ENCODE measurements at regions not wholly inside any gene's neighbourhood (a gene's known extent, or its start where the extent isn't known, plus 50 kb on each side); places are given as distances from the start of the nearest gene placed in this dataset.

DNA sequence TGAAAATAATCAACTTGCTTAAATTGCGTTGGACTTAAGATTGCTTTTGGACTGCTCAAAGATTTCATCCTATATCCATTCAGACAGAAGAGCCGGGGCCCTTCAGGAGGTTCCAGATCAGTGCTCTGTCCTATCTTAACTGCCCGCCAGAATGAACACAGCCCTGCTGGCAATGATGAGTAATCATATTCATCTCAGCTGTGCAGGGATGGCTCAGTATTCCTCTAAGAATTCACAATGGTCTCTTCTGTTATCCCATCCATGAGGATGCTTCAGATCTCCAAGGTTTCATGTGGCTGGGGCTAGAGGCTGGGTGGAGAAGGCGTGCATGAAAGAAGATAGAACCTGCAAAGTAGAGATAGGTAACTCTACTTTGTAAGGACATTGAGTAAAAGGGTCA lies 80.0 kb upstream of the NPVF start (continued):
- TF ChIP-seq RAD21 (IDR thresholded peaks at IDR 0.05; ENCODE audit: low read depth) = no peak

DNA sequence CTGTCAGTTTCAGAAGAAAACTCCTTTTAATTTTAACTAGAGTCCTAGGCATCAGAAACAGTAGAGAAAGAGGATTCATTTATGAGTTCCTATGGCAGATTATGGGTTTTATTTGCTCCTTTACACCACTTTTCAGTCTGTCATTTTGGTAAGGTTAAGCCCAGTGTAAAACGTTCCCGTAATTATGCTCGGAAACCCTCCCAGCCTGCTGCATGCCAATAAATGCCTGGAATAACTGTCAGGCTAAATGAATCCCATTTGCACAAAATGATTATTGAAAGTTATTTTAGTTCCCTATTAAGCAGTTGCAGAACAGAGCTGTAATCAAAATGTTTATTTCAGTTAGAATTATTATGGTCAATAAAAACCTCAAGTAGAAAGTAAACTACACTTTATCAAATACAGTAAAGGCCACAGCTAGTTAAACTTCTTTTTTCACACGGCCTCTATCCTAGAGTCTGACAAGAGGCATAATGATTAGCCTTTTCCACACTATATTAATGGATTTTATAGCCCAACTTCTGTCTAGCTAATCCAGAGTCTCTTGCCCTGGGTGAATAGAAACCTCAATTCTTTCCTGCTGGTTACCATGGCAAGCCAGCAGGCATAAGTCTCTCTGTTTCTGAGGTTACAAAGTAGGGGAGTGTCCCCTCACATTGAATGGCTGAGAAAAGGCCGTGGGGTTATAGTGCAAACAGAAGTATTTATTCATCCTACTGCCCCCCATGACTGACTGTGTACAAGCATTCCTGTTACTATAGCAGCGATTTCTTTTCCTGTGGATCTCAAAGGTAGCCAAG lies 80.8 kb upstream of the NPVF start:
- TF ChIP-seq EGR1 (IDR thresholded peaks at IDR 0.05; ENCODE audit: low read depth) (no peak), TCF7L2 (IDR thresholded peaks at IDR 0.05; ENCODE audit: borderline replicate concordance, extremely low read depth, insufficient read depth, insufficient read length) (no peak), ELF1 (IDR thresholded peaks at IDR 0.05; ENCODE audit: borderline replicate concordance, low read depth) (no peak), POLR2A (IDR thresholded peaks at IDR 0.05; ENCODE audit: borderline replicate concordance, extremely low read depth, insufficient read depth, insufficient read length) (no peak), RAD21 (IDR thresholded peaks at IDR 0.05; ENCODE audit: low read depth) (no peak), ZNF274 (IDR thresholded peaks at IDR 0.05; ENCODE audit: low read depth, low read length) (no peak), ZFX (IDR thresholded peaks at IDR 0.05) (no peak), POLR2AphosphoS5 (IDR thresholded peaks at IDR 0.05; ENCODE audit: low read depth, low read length) (no peak), JUND (IDR thresholded peaks at IDR 0.05) (no peak), SP1 (IDR thresholded peaks at IDR 0.05; ENCODE audit: low read depth) (no peak), SRF (IDR thresholded peaks at IDR 0.05; ENCODE audit: low read depth) (no peak)
- TF ChIP-seq, protein P1, sequence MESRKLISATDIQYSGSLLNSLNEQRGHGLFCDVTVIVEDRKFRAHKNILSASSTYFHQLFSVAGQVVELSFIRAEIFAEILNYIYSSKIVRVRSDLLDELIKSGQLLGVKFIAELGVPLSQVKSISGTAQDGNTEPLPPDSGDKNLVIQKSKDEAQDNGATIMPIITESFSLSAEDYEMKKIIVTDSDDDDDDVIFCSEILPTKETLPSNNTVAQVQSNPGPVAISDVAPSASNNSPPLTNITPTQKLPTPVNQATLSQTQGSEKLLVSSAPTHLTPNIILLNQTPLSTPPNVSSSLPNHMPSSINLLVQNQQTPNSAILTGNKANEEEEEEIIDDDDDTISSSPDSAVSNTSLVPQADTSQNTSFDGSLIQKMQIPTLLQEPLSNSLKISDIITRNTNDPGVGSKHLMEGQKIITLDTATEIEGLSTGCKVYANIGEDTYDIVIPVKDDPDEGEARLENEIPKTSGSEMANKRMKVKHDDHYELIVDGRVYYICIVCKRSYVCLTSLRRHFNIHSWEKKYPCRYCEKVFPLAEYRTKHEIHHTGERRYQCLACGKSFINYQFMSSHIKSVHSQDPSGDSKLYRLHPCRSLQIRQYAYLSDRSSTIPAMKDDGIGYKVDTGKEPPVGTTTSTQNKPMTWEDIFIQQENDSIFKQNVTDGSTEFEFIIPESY (IDR thresholded peaks at IDR 0.05; ENCODE audit: extremely low read depth, insufficient replicate concordance, low read length) = no peak
- Histone ChIP-seq H3K4me3 (replicated peaks in 1 of 2; ENCODE audit: low read depth in 1 of 2, low read length in 2 of 2) (no peak overlapping the region), H3K9ac (ENCODE audit: low read length) (no peak overlapping the region), H3K9me2 (ENCODE audit: insufficient read depth) (no peaks in the 10 kb centered on the region), H3K9me3 (ENCODE audit: control insufficient read depth in 1 of 2, insufficient read depth in 1 of 2, low read depth in 1 of 2, low read length in 2 of 2) (no peaks in the 10 kb centered on the region), H3K27ac (ENCODE audit: low read depth, low read length) (no peak overlapping the region), H3K4me1 (ENCODE audit: control insufficient read depth in 1 of 2, insufficient read depth in 2 of 2, low read length in 2 of 2) (no peaks in the 10 kb centered on the region), H2AFZ (ENCODE audit: low read depth, low read length, poor library complexity, severe bottlenecking) (no peak overlapping the region), H3K4me2 (ENCODE audit: low read length) (no peak overlapping the region), H3K79me2 (ENCODE audit: insufficient read depth, low read length) (no peaks in the 10 kb centered on the region), H3K27me3 (ENCODE audit: insufficient read depth, low read length) (peaks cover 34% of the 10 kb centered on the region), H3K36me3 (ENCODE audit: control insufficient read depth in 1 of 2, insufficient read depth in 2 of 2, low read length in 2 of 2) (no peaks in the 10 kb centered on the region), H4K20me1 (ENCODE audit: insufficient read depth) (no peaks in the 10 kb centered on the region)
- intact Hi-C loops (cut with micrococcal nuclease) = no loop called here
- DNase-seq (ENCODE audit: low read depth, low spot score) (no peak), ATAC-seq (no peak)
- RAD21 ChIA-PET (ENCODE audit: low non-redundant PET in 1 of 2, low total read pairs in 2 of 2, uncharacterized antibody in 2 of 2, unreplicated experiment in 2 of 2) = no interaction called here
- BruUV-seq (replicated peaks) = no TSS peak
- CTCF ChIA-PET = no interaction called here
- POLR2A ChIA-PET = no interaction called here

All from HCT116 (cell line).